IMR-90 (cell line): ENCODE measurements at regions not wholly inside any gene's neighbourhood (a gene's known extent, or its start where the extent isn't known, plus 50 kb on each side); places are given as distances from the start of the nearest gene placed in this dataset.

Experiments
- ATAC-seq: fragments of 200-7000 bp; cut with Tn5 transposase; 2 replicates; pipeline ENCODE4 v1.9.1; 2020; ENCODE audit warnings: low read depth, mild to moderate bottlenecking, moderate library complexity
- BruUV-seq: library from RNA; stranded (reverse); fragments of 400-500 nt; replicated peaks from 2 replicates; lab custom pipeline; 2021; lab: Mats Ljungman, UMichigan
- CTCF ChIA-PET: fragments of 300-600 bp; formaldehyde crosslinking; extraction: SDS; loops from one replicate; lab custom pipeline; 2021; ENCODE audit warnings: antibody characterized with exemption; lab: Yijun Ruan, JAX
- POLR2A ChIA-PET: fragments of 300-600 bp; sonication (Branson Sonifier 250); formaldehyde crosslinking; loops from one replicate; lab custom pipeline; 2022; ENCODE audit warnings: antibody characterized with exemption; ENCODE audit not compliant: unreplicated experiment; lab: Charles Lee
- DNase-seq: peaks from one replicate; pipeline ENCODE4 v3.0.0; 2013
- H2AFZ ChIP-seq: replicated peaks from 2 replicates; pipeline ENCODE3; 2013; ENCODE audit warnings: low read length, mild to moderate bottlenecking; ENCODE audit not compliant: poor library complexity
- H2AK5ac ChIP-seq: 2 replicates; pipeline ENCODE4 v1.6.1; 2013; ENCODE audit warnings: low read depth, low read length, inconsistent platforms
- H2AK9ac ChIP-seq: replicated peaks from 2 replicates; pipeline ENCODE3; 2013; ENCODE audit warnings: mild to moderate bottlenecking, low read depth, low read length, moderate library complexity; ENCODE audit not compliant: poor library complexity
- H2BK120ac ChIP-seq: 2 replicates; pipeline ENCODE4 v1.6.1; 2013; ENCODE audit warnings: low read depth, low read length, inconsistent platforms
- H2BK15ac ChIP-seq: 3 replicates; pipeline ENCODE4 v1.6.1; 2013; ENCODE audit warnings: low read depth, low read length, inconsistent platforms
- H2BK20ac ChIP-seq: 2 replicates; pipeline ENCODE4 v1.6.1; 2013; ENCODE audit warnings: low read depth, mild to moderate bottlenecking, inconsistent platforms, low read length, moderate library complexity
- H2BK5ac ChIP-seq: 2 replicates; pipeline ENCODE4 v1.6.1; 2013; ENCODE audit warnings: mild to moderate bottlenecking, low read depth, low read length, inconsistent platforms; ENCODE audit not compliant: poor library complexity, severe bottlenecking
- H3K14ac ChIP-seq: replicated peaks from 2 replicates; pipeline ENCODE4 v1.6.1; 2013; ENCODE audit warnings: low read depth, low read length, inconsistent platforms
- H3K18ac ChIP-seq: 2 replicates; pipeline ENCODE4 v1.6.1; 2013; ENCODE audit warnings: low read depth, low read length, control low read depth
- H3K23ac ChIP-seq: 2 replicates; pipeline ENCODE4 v1.6.1; 2013; ENCODE audit warnings: low read depth, low read length, inconsistent platforms
- H3K27ac ChIP-seq: 2 replicates; pipeline ENCODE4 v1.5.1; 2013; ENCODE audit warnings: mild to moderate bottlenecking, control low read depth, low read length; ENCODE audit not compliant: insufficient read depth
- H3K27me3 ChIP-seq: 2 replicates; pipeline ENCODE4 v1.6.1; 2013; ENCODE audit warnings: low read length; ENCODE audit not compliant: control insufficient read depth, insufficient read depth
- H3K36me3 ChIP-seq: 2 replicates; pipeline ENCODE4 v1.6.1; 2013; ENCODE audit warnings: low read length, mixed read lengths; ENCODE audit not compliant: control insufficient read depth, insufficient read depth
- H3K4ac ChIP-seq: 2 replicates; pipeline ENCODE4 v1.6.1; 2013; ENCODE audit warnings: low read depth, low read length, inconsistent platforms
- H3K4me1 ChIP-seq: 2 replicates; pipeline ENCODE4 v1.6.1; 2013; ENCODE audit warnings: low read length, mixed read lengths; ENCODE audit not compliant: control insufficient read depth, insufficient read depth
- H3K4me2 ChIP-seq: 2 replicates; pipeline ENCODE4 v1.6.1; 2013; ENCODE audit warnings: low read depth, mild to moderate bottlenecking, control low read depth, low read length, moderate library complexity
- H3K4me3 ChIP-seq: 2 replicates; pipeline ENCODE4 v1.5.1; 2013; ENCODE audit warnings: low read depth, mild to moderate bottlenecking, control low read depth, low read length, moderate library complexity; ENCODE audit not compliant: insufficient read depth
- H3K56ac ChIP-seq: 2 replicates; pipeline ENCODE4 v1.6.1; 2013; ENCODE audit warnings: low read length, inconsistent platforms; ENCODE audit not compliant: insufficient read depth; ENCODE audit errors: extremely low read depth
- H3K79me1 ChIP-seq, 2 experiments: 2 replicates each; pipeline ENCODE4 v1.6.1; 2013; ENCODE audit warnings: low read length in 2 of 2, inconsistent platforms in 1 of 2, low read depth in 1 of 2
- H3K9ac ChIP-seq: 2 replicates; pipeline ENCODE4 v1.6.1; 2013; ENCODE audit warnings: low read depth, low read length, control low read depth
- H3K9me1 ChIP-seq: 2 replicates; pipeline ENCODE4 v1.6.1; 2013; ENCODE audit warnings: low read length, inconsistent platforms; ENCODE audit not compliant: insufficient read depth
- H3K9me3 ChIP-seq: 2 replicates; pipeline ENCODE4 v1.6.1; 2013; ENCODE audit warnings: low read length; ENCODE audit not compliant: control insufficient read depth, insufficient read depth
- H4K20me1 ChIP-seq: 2 replicates; pipeline ENCODE4 v1.6.1; 2013; ENCODE audit warnings: low read length, inconsistent platforms; ENCODE audit not compliant: insufficient read depth
- H4K5ac ChIP-seq: 2 replicates; pipeline ENCODE4 v1.6.1; 2013; ENCODE audit warnings: mild to moderate bottlenecking, low read depth, low read length, control low read depth
- H4K8ac ChIP-seq, 2 experiments: 2 replicates each; pipeline ENCODE4 v1.6.1; 2013; ENCODE audit warnings: low read depth in 2 of 2, low read length in 2 of 2, control low read depth in 1 of 2, inconsistent platforms in 1 of 2
- H4K91ac ChIP-seq: 2 replicates; pipeline ENCODE4 v1.6.1; 2013; ENCODE audit warnings: low read depth, low read length, inconsistent platforms; ENCODE audit not compliant: insufficient read depth
- BHLHE40 ChIP-seq: fragments of 150-350 bp; IDR thresholded peaks from 2 replicates; pipeline ENCODE4 v1.6.1; 2016; ENCODE audit warnings: mild to moderate bottlenecking, low read depth, low read length
- CEBPB ChIP-seq: IDR thresholded peaks from 2 replicates; pipeline ENCODE4 v1.6.1; 2012; ENCODE audit warnings: low read depth, low read length, improper control_type of control experiment
- CHD1 ChIP-seq: IDR thresholded peaks from 2 replicates; pipeline ENCODE4 v1.6.1; 2012; ENCODE audit warnings: low read depth, low read length, improper control_type of control experiment
- FOS ChIP-seq: fragments of 150-350 bp; IDR thresholded peaks from 2 replicates; pipeline ENCODE4 v1.6.1; 2016; ENCODE audit warnings: low read depth, low read length
- MAFK ChIP-seq: IDR thresholded peaks from 2 replicates; pipeline ENCODE4 v1.6.1; 2012; ENCODE audit warnings: low read depth, low read length, improper control_type of control experiment
- MAZ ChIP-seq: IDR thresholded peaks from 2 replicates; pipeline ENCODE4 v1.6.1; 2012; ENCODE audit warnings: low read depth, mild to moderate bottlenecking, low read length, improper control_type of control experiment, moderate library complexity, borderline replicate concordance
- MXI1 ChIP-seq: IDR thresholded peaks from 2 replicates; pipeline ENCODE4 v1.6.1; 2012; ENCODE audit warnings: low read depth, mild to moderate bottlenecking, low read length, moderate library complexity, borderline replicate concordance
- NFE2L2 ChIP-seq: fragments of 150-350 bp; IDR thresholded peaks from 2 replicates; pipeline ENCODE4 v1.6.1; 2016; ENCODE audit warnings: low read depth, mild to moderate bottlenecking, low read length
- POLR2A ChIP-seq: IDR thresholded peaks from 2 replicates; pipeline ENCODE4 v1.6.1; 2012; ENCODE audit warnings: mild to moderate bottlenecking, low read depth, low read length
- RAD21 ChIP-seq: IDR thresholded peaks from 2 replicates; pipeline ENCODE4 v1.6.1; 2012; ENCODE audit warnings: low read length, improper control_type of control experiment
- RCOR1 ChIP-seq: IDR thresholded peaks from 2 replicates; pipeline ENCODE4 v1.6.1; 2012; ENCODE audit warnings: mild to moderate bottlenecking, low read length, improper control_type of control experiment; ENCODE audit not compliant: insufficient replicate concordance
- RFX5 ChIP-seq: IDR thresholded peaks from 2 replicates; pipeline ENCODE4 v1.8.0; 2012; ENCODE audit warnings: low read depth, mild to moderate bottlenecking, low read length, moderate library complexity
- SMC3 ChIP-seq: fragments of 150-350 bp; IDR thresholded peaks from 2 replicates; pipeline ENCODE4 v1.6.1; 2016; ENCODE audit warnings: low read depth, mild to moderate bottlenecking, antibody characterized with exemption, low read length, moderate library complexity
- WGBS, 2 experiments: methylation state at CpG; one replicate each; pipeline versions ENCODE4 v1.1.5 to v1.1.7; 2013; ENCODE audit warnings: missing lambda C conversion rate in 2 of 2; ENCODE audit not compliant: insufficient read length in 1 of 2; ENCODE audit errors: extremely low coverage in 2 of 2; 5-methylcytosine and 5-hydroxymethylcytosine counted together
- dilution Hi-C: fragments of 300-500 bp; cut with HindIII; formaldehyde crosslinking; loops from one replicate; pipeline ENCODE4 v1.14.3; 2018; ENCODE audit warnings: low sequenced_read_pairs; ENCODE audit not compliant: unreplicated experiment
- in situ Hi-C: fragments of 300-500 bp; cut with MboI; formaldehyde crosslinking; loops from 3 replicates; pipeline ENCODE4 v1.14.3; 2019; ENCODE audit warnings: low sequenced_read_pairs, inconsistent platforms, mixed read lengths
- intact Hi-C: fragments of 100-400 bp; cut with micrococcal nuclease; formaldehyde crosslinking; loops from 2 replicates; pipeline ENCODE4 v1.10.0; 2022
- TF ChIP-seq, protein P1 (sequence below): conservative IDR thresholded peaks from 2 replicates; pipeline ENCODE4 v1.5.1; 2012; ENCODE audit warnings: mild to moderate bottlenecking, low read depth, low read length, improper control_type of control experiment
- TF ChIP-seq, protein P2 (sequence below): fragments of 150-350 bp; IDR thresholded peaks from 2 replicates; pipeline ENCODE4 v1.6.1; 2017; ENCODE audit warnings: mild to moderate bottlenecking, antibody characterized with exemption, low read length, low read depth
- TF ChIP-seq, protein P3 (sequence below): fragments of 150-350 bp; IDR thresholded peaks from 2 replicates; pipeline ENCODE4 v1.6.1; 2016; ENCODE audit warnings: low read depth, mild to moderate bottlenecking, low read length, moderate library complexity, borderline replicate concordance

DNA sequence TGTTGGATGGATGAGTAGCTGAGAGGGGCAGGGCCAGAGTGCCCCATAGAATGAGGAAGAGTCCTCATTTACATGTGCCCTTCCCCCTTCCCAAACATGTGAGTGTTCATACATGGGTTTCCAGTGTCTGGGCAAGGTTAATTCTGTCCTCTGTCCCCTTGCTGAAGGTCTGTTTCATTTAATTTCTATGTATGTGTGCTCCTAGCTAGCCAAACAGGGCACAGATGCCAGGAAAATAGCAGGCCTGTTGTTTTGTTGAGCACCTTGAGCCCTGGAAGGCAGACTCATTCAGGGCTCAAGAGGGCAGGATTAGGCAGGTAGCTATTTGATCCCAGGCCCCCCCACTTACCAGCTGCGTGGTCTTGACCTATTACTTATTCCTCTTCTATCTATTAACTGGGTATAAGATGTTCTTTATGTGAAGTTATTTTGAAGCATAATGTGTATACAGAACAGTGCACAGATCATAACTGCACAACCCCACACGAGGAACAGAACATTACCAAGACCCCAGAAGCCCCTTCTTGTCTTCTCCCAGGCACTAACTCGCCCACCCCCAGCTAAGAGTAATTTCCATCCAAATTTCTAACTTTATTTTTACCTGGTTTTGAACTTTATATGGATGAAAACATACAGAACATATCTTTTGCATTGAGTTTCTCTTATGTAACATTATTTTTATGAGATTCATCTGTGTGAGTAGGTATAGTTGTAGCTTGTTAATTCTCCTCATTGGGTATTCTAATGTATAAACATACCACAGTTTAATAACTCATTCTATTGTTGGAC is 164.3 kb downstream of the RPIA start:
- no peak overlapping the region for H2BK120ac ChIP-seq
- no peak overlapping the region for H3K18ac ChIP-seq
- H2AFZ ChIP-seq, result no peak overlapping the region
- H3K56ac ChIP-seq, result no peak overlapping the region
- no peak overlapping the region for H3K4ac ChIP-seq
- H3K23ac ChIP-seq, result no peak overlapping the region
- no TSS peak for BruUV-seq
- no peak for TF ChIP-seq BHLHE40
- no peak for TF ChIP-seq MAZ
- no peak for TF ChIP-seq CEBPB
- TF ChIP-seq, protein P1, sequence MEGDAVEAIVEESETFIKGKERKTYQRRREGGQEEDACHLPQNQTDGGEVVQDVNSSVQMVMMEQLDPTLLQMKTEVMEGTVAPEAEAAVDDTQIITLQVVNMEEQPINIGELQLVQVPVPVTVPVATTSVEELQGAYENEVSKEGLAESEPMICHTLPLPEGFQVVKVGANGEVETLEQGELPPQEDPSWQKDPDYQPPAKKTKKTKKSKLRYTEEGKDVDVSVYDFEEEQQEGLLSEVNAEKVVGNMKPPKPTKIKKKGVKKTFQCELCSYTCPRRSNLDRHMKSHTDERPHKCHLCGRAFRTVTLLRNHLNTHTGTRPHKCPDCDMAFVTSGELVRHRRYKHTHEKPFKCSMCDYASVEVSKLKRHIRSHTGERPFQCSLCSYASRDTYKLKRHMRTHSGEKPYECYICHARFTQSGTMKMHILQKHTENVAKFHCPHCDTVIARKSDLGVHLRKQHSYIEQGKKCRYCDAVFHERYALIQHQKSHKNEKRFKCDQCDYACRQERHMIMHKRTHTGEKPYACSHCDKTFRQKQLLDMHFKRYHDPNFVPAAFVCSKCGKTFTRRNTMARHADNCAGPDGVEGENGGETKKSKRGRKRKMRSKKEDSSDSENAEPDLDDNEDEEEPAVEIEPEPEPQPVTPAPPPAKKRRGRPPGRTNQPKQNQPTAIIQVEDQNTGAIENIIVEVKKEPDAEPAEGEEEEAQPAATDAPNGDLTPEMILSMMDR, result no peak
- TF ChIP-seq, protein P2, sequence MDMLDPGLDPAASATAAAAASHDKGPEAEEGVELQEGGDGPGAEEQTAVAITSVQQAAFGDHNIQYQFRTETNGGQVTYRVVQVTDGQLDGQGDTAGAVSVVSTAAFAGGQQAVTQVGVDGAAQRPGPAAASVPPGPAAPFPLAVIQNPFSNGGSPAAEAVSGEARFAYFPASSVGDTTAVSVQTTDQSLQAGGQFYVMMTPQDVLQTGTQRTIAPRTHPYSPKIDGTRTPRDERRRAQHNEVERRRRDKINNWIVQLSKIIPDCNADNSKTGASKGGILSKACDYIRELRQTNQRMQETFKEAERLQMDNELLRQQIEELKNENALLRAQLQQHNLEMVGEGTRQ, result no peak
- no peak for TF ChIP-seq MXI1
- no peak for TF ChIP-seq RAD21
- TF ChIP-seq MAFK, result no peak
- TF ChIP-seq NFE2L2, result no peak
- TF ChIP-seq RFX5, result no peak
- TF ChIP-seq CHD1, result no peak
- no peak for TF ChIP-seq RCOR1
- no peak for TF ChIP-seq POLR2A
- TF ChIP-seq SMC3, result no peak
- TF ChIP-seq, protein P3, sequence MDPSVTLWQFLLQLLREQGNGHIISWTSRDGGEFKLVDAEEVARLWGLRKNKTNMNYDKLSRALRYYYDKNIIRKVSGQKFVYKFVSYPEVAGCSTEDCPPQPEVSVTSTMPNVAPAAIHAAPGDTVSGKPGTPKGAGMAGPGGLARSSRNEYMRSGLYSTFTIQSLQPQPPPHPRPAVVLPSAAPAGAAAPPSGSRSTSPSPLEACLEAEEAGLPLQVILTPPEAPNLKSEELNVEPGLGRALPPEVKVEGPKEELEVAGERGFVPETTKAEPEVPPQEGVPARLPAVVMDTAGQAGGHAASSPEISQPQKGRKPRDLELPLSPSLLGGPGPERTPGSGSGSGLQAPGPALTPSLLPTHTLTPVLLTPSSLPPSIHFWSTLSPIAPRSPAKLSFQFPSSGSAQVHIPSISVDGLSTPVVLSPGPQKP, result no peak
- TF ChIP-seq FOS, result no peak
- H3K9ac ChIP-seq, result no peak overlapping the region
- no peak overlapping the region for H4K5ac ChIP-seq
- CTCF ChIA-PET, result interaction anchor here (0.6 to 0.9 kb wide), 2 partner anchors 9 to 21 kb away, joined by 3 to 5 read pairs; no protein-coding TSS in a partner anchor
- H3K4me3 ChIP-seq, result no peak overlapping the region
- dilution Hi-C loops (no loop called here), in situ Hi-C loops (no loop called here), intact Hi-C loops (no loop called here)
- no peaks in the 10 kb centered on the region for H3K79me1 ChIP-seq
- DNase-seq, result no peak
- no peak overlapping the region for H2BK5ac ChIP-seq
- no peak overlapping the region for H2BK20ac ChIP-seq
- H3K4me2 ChIP-seq, result no peak overlapping the region
- H2BK15ac ChIP-seq, result no peak overlapping the region
- H3K9me3 ChIP-seq, result no peaks in the 10 kb centered on the region
- no peaks in the 10 kb centered on the region for H3K27me3 ChIP-seq
- no peak overlapping the region for H3K14ac ChIP-seq
- no peak for ATAC-seq
- no peaks in the 10 kb centered on the region for H3K4me1 ChIP-seq
- POLR2A ChIA-PET, result no interaction called here
- H4K20me1 ChIP-seq, result no peaks in the 10 kb centered on the region
- H3K27ac ChIP-seq, result no peak overlapping the region
- WGBS, 2 experiments, result no CpG with 5 or more reads among the region's 3 CpGs
- no peaks in the 10 kb centered on the region for H3K9me1 ChIP-seq
- no peak overlapping the region for H2AK5ac ChIP-seq
- no peak overlapping the region for H4K91ac ChIP-seq
- H4K8ac ChIP-seq, result no peak overlapping the region
- no peaks in the 10 kb centered on the region for H3K36me3 ChIP-seq
- H2AK9ac ChIP-seq, result no peak overlapping the region
